ENCODE measurements at regions not wholly inside any gene's neighbourhood (a gene's known extent, or its start where the extent isn't known, plus 50 kb on each side); places are given as distances from the start of the nearest gene placed in this dataset.
A peak's percentile ranks its signal among the peaks of the same experiment; 100 is the strongest.

DNA sequence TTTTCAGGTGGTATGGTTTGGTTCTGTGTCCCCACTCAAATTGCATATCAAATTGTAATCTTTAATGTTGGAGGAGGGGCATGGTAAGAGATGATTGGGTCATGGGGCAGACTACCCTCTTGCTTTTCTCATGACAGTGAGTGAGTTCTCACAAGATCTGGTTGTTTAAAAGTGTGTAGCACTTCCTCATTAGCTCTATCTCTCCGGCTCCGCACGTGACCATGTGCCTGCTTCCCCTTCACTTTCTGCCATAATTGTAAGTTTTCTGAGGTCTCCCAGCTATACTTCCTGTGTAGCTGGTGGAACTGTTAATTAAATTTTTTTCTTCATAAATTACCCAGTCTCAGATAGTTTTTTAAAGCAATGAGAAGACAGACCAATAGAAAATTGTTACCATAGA lies 843.2 kb downstream of the AMY1C start:
- peak overlapping the region; percentile 40 for H3K4me2 ChIP-seq (ENCODE audit: low read length)
- CTCF ChIA-PET (ENCODE audit: unreplicated experiment): no interaction called here
- peak; percentile 50 for DNase-seq (ENCODE audit: low spot score)

DNA sequence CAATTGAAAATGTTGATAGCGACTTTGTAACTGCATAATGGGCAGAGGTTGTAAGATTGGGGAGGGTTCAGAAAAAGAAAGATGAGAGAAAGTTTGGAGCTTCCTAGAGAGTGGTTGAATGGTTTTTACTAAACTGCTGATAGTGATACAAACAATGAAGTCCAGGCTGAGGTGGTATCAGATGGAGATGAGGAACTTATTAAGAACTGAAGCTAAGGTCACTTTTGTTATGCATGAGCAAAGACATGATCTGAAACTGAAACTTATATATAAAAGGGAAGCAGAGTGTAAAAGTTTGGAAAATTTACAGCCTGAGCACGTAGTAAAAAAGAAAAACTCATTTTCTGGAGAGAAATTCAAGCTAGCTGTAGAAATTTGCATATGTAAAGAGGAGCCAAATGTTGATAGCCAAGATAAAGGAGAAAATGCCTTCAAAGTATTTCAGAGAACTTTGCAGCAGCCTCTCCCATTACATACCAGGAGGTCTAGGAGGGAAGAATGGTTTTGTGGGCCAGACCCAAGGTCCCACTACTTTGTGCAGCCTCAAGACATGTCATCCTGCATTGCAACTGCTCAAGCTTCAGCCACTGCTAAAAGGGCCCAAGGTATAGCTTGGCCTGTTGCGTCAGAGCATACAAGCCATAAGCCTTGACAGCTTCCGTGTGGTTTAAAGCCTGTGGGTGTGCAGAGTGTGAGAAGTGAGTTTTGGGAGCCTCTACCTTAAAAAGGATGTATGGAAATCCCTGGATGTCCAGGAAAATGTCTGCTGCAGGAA lies 843.9 kb downstream of the AMY1C start:
- intact Hi-C loops (cut with micrococcal nuclease; ENCODE audit: unreplicated experiment): no loop called here
- TF ChIP-seq, protein P1, sequence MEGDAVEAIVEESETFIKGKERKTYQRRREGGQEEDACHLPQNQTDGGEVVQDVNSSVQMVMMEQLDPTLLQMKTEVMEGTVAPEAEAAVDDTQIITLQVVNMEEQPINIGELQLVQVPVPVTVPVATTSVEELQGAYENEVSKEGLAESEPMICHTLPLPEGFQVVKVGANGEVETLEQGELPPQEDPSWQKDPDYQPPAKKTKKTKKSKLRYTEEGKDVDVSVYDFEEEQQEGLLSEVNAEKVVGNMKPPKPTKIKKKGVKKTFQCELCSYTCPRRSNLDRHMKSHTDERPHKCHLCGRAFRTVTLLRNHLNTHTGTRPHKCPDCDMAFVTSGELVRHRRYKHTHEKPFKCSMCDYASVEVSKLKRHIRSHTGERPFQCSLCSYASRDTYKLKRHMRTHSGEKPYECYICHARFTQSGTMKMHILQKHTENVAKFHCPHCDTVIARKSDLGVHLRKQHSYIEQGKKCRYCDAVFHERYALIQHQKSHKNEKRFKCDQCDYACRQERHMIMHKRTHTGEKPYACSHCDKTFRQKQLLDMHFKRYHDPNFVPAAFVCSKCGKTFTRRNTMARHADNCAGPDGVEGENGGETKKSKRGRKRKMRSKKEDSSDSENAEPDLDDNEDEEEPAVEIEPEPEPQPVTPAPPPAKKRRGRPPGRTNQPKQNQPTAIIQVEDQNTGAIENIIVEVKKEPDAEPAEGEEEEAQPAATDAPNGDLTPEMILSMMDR (conservative IDR thresholded peaks at IDR 0.05; ENCODE audit: low read length): no peak
- TF ChIP-seq EZH2phosphoT487 (IDR thresholded peaks at IDR 0.05; ENCODE audit: borderline replicate concordance, low read depth, low read length): no peak
- CTCF ChIA-PET (ENCODE audit: unreplicated experiment): no interaction called here

More for the DNA sequence above, 843.2 kb downstream of the AMY1C start:
- no peaks in the 10 kb centered on the region for H3K36me3 ChIP-seq (ENCODE audit: insufficient read depth, low read length)
- H3K4me1 ChIP-seq (ENCODE audit: insufficient read depth, low read length, poor library complexity, severe bottlenecking): peaks cover 20% of the 10 kb centered on the region
- peak overlapping the region; percentile 17 for H3K4me3 ChIP-seq (ENCODE audit: low read depth, low read length, poor library complexity, severe bottlenecking)
- no peaks in the 10 kb centered on the region for H3K79me2 ChIP-seq (ENCODE audit: insufficient read depth, low read depth, low read length)
- intact Hi-C loops (cut with micrococcal nuclease; ENCODE audit: unreplicated experiment): no loop called here
- H4K20me1 ChIP-seq (ENCODE audit: insufficient read depth, low read length): no peaks in the 10 kb centered on the region
- POLR2A ChIA-PET: no interaction called here
- peaks cover 7% of the 10 kb centered on the region; the same call in 1 of the 2 replicates for H3K9me3 ChIP-seq (ENCODE audit: low read length)
- BruUV-seq (replicated peaks): no TSS peak
- TF ChIP-seq, protein P1 (conservative IDR thresholded peaks at IDR 0.05; ENCODE audit: low read length): no peak
- TF ChIP-seq EZH2phosphoT487 (IDR thresholded peaks at IDR 0.05; ENCODE audit: borderline replicate concordance, low read depth, low read length): no peak
- H3K27ac ChIP-seq (ENCODE audit: low read depth, low read length, poor library complexity, severe bottlenecking): peak overlapping the region; percentile 51
- peak overlapping the region; percentile 98 for H2AFZ ChIP-seq (ENCODE audit: low read length)
- no peaks in the 10 kb centered on the region for H3K9me2 ChIP-seq (ENCODE audit: insufficient read depth, low read length)

DNA sequence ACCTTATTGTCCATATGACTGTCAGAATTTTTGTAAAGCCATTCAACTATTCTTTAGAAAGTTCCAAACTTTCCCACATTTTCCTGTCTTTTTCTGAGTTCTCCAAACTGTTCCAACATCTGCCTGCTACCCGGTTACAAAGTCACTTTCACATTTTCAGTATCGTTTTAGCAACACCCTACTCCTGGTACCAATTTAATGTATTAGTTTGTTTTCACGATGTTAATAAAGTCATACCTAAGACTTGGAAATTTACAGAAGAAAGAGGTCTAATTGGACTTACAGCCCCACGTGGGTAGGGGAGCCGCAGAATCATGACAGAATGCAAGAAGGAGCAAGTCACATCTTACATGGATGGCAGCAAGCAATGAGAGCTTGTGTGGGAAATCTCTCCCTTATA lies 867.8 kb downstream of the AMY1C start:
- no peak overlapping the region for H3K4me2 ChIP-seq (ENCODE audit: low read length)
- intact Hi-C loops (cut with micrococcal nuclease; ENCODE audit: unreplicated experiment): no loop called here
- no peaks in the 10 kb centered on the region for H3K4me1 ChIP-seq (ENCODE audit: insufficient read depth, low read length, poor library complexity, severe bottlenecking)
- ChIA-PET POLR2A (no interaction called here), CTCF (ENCODE audit: unreplicated experiment) (no interaction called here)
- H3K9me3 ChIP-seq (ENCODE audit: low read length): no peaks in the 10 kb centered on the region
- no peak overlapping the region for H3K27ac ChIP-seq (ENCODE audit: low read depth, low read length, poor library complexity, severe bottlenecking)
- H4K20me1 ChIP-seq (ENCODE audit: insufficient read depth, low read length): no peaks in the 10 kb centered on the region
- no peaks in the 10 kb centered on the region for H3K79me2 ChIP-seq (ENCODE audit: insufficient read depth, low read depth, low read length)
- no peak overlapping the region for H2AFZ ChIP-seq (ENCODE audit: low read length)
- H3K9me2 ChIP-seq (ENCODE audit: insufficient read depth, low read length): no peaks in the 10 kb centered on the region
- BruUV-seq (replicated peaks): no TSS peak
- no peak overlapping the region for H3K4me3 ChIP-seq (ENCODE audit: low read depth, low read length, poor library complexity, severe bottlenecking)
- no peaks in the 10 kb centered on the region for H3K36me3 ChIP-seq (ENCODE audit: insufficient read depth, low read length)
- TF ChIP-seq, protein P1 (conservative IDR thresholded peaks at IDR 0.05; ENCODE audit: low read length): no peak
- DNase-seq (ENCODE audit: low spot score): no peak

More for the DNA sequence above, 843.9 kb downstream of the AMY1C start:
- peak overlapping the region; percentile 51 for H3K27ac ChIP-seq (ENCODE audit: low read depth, low read length, poor library complexity, severe bottlenecking)
- peak overlapping the region; percentile 40 for H3K4me2 ChIP-seq (ENCODE audit: low read length)
- no peaks in the 10 kb centered on the region for H3K9me2 ChIP-seq (ENCODE audit: insufficient read depth, low read length)
- H3K4me1 ChIP-seq (ENCODE audit: insufficient read depth, low read length, poor library complexity, severe bottlenecking): peaks cover 20% of the 10 kb centered on the region
- peak; percentile 49 for DNase-seq (ENCODE audit: low spot score)
- POLR2A ChIA-PET: interaction anchor here (0.8 kb wide), 1 partner anchor 39 kb away, joined by 4 read pairs; no protein-coding TSS in a partner anchor
- H4K20me1 ChIP-seq (ENCODE audit: insufficient read depth, low read length): no peaks in the 10 kb centered on the region
- peak overlapping the region; percentile 98 for H2AFZ ChIP-seq (ENCODE audit: low read length)
- peaks cover 7% of the 10 kb centered on the region; the same call in 1 of the 2 replicates for H3K9me3 ChIP-seq (ENCODE audit: low read length)
- H3K36me3 ChIP-seq (ENCODE audit: insufficient read depth, low read length): no peaks in the 10 kb centered on the region
- no peaks in the 10 kb centered on the region for H3K79me2 ChIP-seq (ENCODE audit: insufficient read depth, low read depth, low read length)
- no TSS peak for BruUV-seq (replicated peaks)
- peak overlapping the region; percentile 17 for H3K4me3 ChIP-seq (ENCODE audit: low read depth, low read length, poor library complexity, severe bottlenecking)

All from OCI-LY7 (cell line).